Activated CD4-positive, alpha-beta T cell treated with anti-CD3 and anti-CD28 coated beads, Interleukin-2, amount 10 ng/mL, durations not matched to agents 7 days and 5 days (primary cell): ENCODE measurements at regions not wholly inside any gene's neighbourhood (a gene's known extent, or its start where the extent isn't known, plus 50 kb on each side); places are given as distances from the start of the nearest gene placed in this dataset.

Experiments
- CTCF ChIA-PET: fragments of 350-600 bp; sonication (Branson Sonifier 250); formaldehyde crosslinking; loops from one replicate; lab custom pipeline; 2021; ENCODE audit warnings: antibody characterized with exemption; lab: Charles Lee
- POLR2A ChIA-PET: fragments of 350-600 bp; sonication (Branson Sonifier 250); formaldehyde crosslinking; loops from one replicate; lab custom pipeline; 2021; ENCODE audit warnings: antibody characterized with exemption; lab: Charles Lee
- DNase-seq: peaks from one replicate; pipeline ENCODE4 v3.0.0-alpha.2; 2020
- H3K27ac Mint-ChIP-seq: one replicate; pipeline ENCODE4 v1.8.0; 2021; ENCODE audit warnings: mild to moderate bottlenecking, moderate library complexity, mixed read lengths
- H3K27me3 Mint-ChIP-seq: one replicate; pipeline ENCODE4 v1.8.0; 2021; ENCODE audit warnings: mixed read lengths
- H3K36me3 Mint-ChIP-seq: one replicate; pipeline ENCODE4 v1.8.0; 2021; ENCODE audit warnings: low read depth, mixed read lengths
- H3K4me1 Mint-ChIP-seq: one replicate; pipeline ENCODE4 v1.8.0; 2021; ENCODE audit warnings: mixed read lengths
- H3K4me3 Mint-ChIP-seq: one replicate; pipeline ENCODE4 v1.8.0; 2021; ENCODE audit warnings: mild to moderate bottlenecking, moderate library complexity, mixed read lengths
- H3K9me3 Mint-ChIP-seq: one replicate; pipeline ENCODE4 v1.8.0; 2021; ENCODE audit warnings: mixed read lengths

DNA sequence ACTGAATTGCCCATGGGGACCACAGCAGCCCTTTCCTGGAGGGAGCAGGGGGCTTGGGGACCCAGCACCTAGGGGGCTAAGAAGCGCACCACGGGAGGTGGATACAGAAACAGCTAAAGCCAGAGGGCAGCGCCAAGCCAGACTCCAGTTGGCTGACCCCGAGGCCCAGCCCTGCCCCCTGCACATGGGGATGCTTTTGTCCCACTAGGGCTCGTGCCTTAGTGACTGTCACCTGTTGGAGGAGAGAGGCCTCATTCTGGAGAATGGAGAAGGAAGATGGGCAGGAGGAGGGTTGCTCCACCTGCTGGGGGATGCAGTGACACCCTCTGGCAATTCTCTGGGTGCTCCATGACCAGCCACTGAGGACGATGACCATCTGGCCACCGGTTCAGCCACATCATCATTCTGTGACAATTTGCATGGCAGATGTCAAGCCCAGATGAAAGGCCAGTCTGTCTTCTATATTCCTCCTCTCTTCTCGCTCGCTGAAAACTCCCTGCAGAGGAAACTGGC lies 167.8 kb upstream of the TLE3 start:
- DNase-seq = no peak
- H3K27ac Mint-ChIP-seq = no peak overlapping the region
- H3K4me1 Mint-ChIP-seq = peaks cover 20% of the 10 kb centered on the region
- H3K4me3 Mint-ChIP-seq = no peak overlapping the region
- H3K27me3 Mint-ChIP-seq = peaks cover 34% of the 10 kb centered on the region
- ChIA-PET POLR2A (no interaction called here), CTCF (no interaction called here)
- no peaks in the 10 kb centered on the region for H3K36me3 Mint-ChIP-seq
- no peaks in the 10 kb centered on the region for H3K9me3 Mint-ChIP-seq

DNA sequence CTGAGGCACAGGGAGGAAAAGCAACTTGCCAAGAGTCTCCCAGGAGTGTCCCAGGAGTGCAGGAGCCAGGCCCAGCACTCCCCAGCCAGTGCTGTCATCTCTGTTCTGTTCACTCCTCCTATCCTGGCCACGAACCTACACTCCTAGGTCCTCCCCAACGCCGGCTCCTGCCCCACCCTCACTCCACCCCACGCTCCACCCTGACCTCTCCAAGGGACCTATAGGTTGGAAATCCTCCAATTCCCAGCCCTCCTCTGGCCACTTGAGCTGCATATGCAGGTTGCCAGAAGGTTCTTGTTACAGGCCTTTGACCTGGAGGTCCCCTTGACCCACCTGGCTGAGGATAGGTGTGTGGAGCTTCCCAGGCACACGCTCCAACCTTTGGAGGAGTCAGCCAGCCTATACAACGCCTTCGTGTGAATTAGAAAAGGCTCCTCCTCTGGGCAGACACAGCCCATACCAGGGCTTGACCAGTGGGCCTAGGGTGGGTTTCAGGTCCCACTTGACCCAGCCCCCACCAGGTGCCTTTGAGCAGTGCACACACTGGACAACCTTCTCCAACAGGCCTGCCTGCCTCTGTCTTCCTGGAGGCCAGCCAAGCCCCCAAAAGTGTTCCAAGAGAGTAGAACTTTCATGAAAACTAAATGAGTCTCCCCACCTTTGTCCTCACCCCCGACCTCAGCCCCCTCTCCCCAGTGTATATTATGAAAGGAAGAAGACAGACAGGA lies 167.2 kb upstream of the TLE3 start:
- Mint-ChIP-seq H3K36me3 (no peaks in the 10 kb centered on the region), H3K4me1 (peaks cover 26% of the 10 kb centered on the region), H3K4me3 (no peak overlapping the region), H3K27ac (no peak overlapping the region), H3K27me3 (peaks cover 34% of the 10 kb centered on the region), H3K9me3 (no peaks in the 10 kb centered on the region)
- POLR2A ChIA-PET = no interaction called here
- CTCF ChIA-PET = no interaction called here
- no peak for DNase-seq

DNA sequence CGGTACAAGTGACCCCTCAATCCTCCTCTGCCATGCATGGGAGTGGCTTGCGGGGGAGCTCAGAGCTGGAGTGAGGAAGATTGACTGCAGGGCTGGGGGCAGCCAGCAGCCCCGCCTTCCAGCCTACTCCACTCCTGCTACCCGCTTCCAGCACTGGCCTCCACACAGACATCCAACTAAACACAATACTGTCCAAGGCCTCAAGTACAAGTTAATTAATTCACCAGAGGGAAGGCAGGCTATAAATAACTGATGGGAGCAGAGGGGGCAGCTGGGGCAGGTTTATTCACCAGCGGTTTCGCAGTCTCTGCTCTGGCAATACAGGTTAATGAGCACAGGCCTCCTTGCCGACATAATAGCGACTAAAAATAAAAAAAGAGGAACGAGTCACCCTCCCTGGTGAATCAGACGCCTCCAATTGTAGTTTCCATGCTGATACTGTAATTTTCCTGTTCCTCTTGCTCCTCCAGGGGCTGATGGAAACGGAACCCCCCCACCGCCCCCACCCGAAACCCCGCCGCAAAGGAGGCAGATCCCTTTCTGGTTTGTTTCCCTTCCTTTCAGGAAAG lies 166.4 kb upstream of the TLE3 start:
- POLR2A ChIA-PET = no interaction called here
- no peak for DNase-seq
- Mint-ChIP-seq H3K4me1 (peaks cover 33% of the 10 kb centered on the region), H3K4me3 (no peak overlapping the region), H3K27ac (no peak overlapping the region), H3K9me3 (no peaks in the 10 kb centered on the region), H3K27me3 (peaks cover 32% of the 10 kb centered on the region), H3K36me3 (no peaks in the 10 kb centered on the region)
- CTCF ChIA-PET = interaction anchor here (0.6 kb wide), 1 partner anchor 11 kb away, joined by 4 read pairs; no protein-coding TSS in a partner anchor

GRCh38 chr15:70262591-70263274 lies 165.0 kb upstream of the TLE3 start:
- Mint-ChIP-seq H3K9me3 (no peaks in the 10 kb centered on the region), H3K36me3 (no peaks in the 10 kb centered on the region), H3K4me1 (peaks cover 46% of the 10 kb centered on the region), H3K27me3 (peaks cover 20% of the 10 kb centered on the region), H3K4me3 (no peak overlapping the region), H3K27ac (no peak overlapping the region)
- DNase-seq = no peak
- CTCF ChIA-PET = no interaction called here
- POLR2A ChIA-PET = no interaction called here

- POLR2A ChIA-PET = no interaction called here
- no peak for DNase-seq
- no peak overlapping the region for H3K4me3 Mint-ChIP-seq
- CTCF ChIA-PET = no interaction called here
- H3K36me3 Mint-ChIP-seq = no peaks in the 10 kb centered on the region
- H3K27ac Mint-ChIP-seq = no peak overlapping the region
- H3K27me3 Mint-ChIP-seq = peaks cover 16% of the 10 kb centered on the region
- no peaks in the 10 kb centered on the region for H3K9me3 Mint-ChIP-seq
- peaks cover 52% of the 10 kb centered on the region for H3K4me1 Mint-ChIP-seq
Measured at GRCh38 chr15:70262171-70262570, 164.5 kb upstream of the TLE3 start.

- Mint-ChIP-seq H3K36me3 (no peaks in the 10 kb centered on the region), H3K27me3 (peaks cover 14% of the 10 kb centered on the region), H3K4me1 (peaks cover 50% of the 10 kb centered on the region), H3K4me3 (no peak overlapping the region), H3K27ac (no peak overlapping the region), H3K9me3 (no peaks in the 10 kb centered on the region)
- no peak for DNase-seq
- ChIA-PET POLR2A (no interaction called here), CTCF (no interaction called here)
Measured at GRCh38 chr15:70261083-70261482, 163.4 kb upstream of the TLE3 start.

- H3K27ac Mint-ChIP-seq = no peak overlapping the region
- no peaks in the 10 kb centered on the region for H3K9me3 Mint-ChIP-seq
- H3K4me3 Mint-ChIP-seq = no peak overlapping the region
- H3K36me3 Mint-ChIP-seq = no peaks in the 10 kb centered on the region
- peaks cover 13% of the 10 kb centered on the region for H3K27me3 Mint-ChIP-seq
- DNase-seq = no peak
- peaks cover 50% of the 10 kb centered on the region for H3K4me1 Mint-ChIP-seq
- ChIA-PET CTCF (interaction anchor here (1.3 kb wide), 1 partner anchor 40 kb away, joined by 4 read pairs; no protein-coding TSS in a partner anchor), POLR2A (no interaction called here)
Measured at GRCh38 chr15:70260580-70260979, 162.9 kb upstream of the TLE3 start.

GRCh38 chr15:70259640-70260508 lies 162.2 kb upstream of the TLE3 start:
- peak overlapping the region; percentile 88 for H3K27ac Mint-ChIP-seq
- H3K27me3 Mint-ChIP-seq = peaks cover 13% of the 10 kb centered on the region
- peaks cover 50% of the 10 kb centered on the region for H3K4me1 Mint-ChIP-seq
- H3K4me3 Mint-ChIP-seq = no peak overlapping the region
- peak; percentile 22 for DNase-seq
- ChIA-PET POLR2A (no interaction called here), CTCF (interaction anchor here (0.7 to 1.7 kb wide), 5 partner anchors 10 to 206 kb away, joined by 3 to 5 read pairs (median 4); no protein-coding TSS in a partner anchor)
- H3K36me3 Mint-ChIP-seq = no peaks in the 10 kb centered on the region
- H3K9me3 Mint-ChIP-seq = no peaks in the 10 kb centered on the region

GRCh38 chr15:70259028-70259424 lies 161.3 kb upstream of the TLE3 start:
- H3K27ac Mint-ChIP-seq = peak overlapping the region; percentile 88
- DNase-seq = peak; percentile 52
- no peaks in the 10 kb centered on the region for H3K9me3 Mint-ChIP-seq
- H3K4me3 Mint-ChIP-seq = no peak overlapping the region
- H3K4me1 Mint-ChIP-seq = peaks cover 50% of the 10 kb centered on the region
- ChIA-PET POLR2A (no interaction called here), CTCF (interaction anchor here (0.7 to 1.7 kb wide), 5 partner anchors 11 to 207 kb away, joined by 3 to 5 read pairs (median 4); no protein-coding TSS in a partner anchor)
- no peaks in the 10 kb centered on the region for H3K36me3 Mint-ChIP-seq
- H3K27me3 Mint-ChIP-seq = peaks cover 13% of the 10 kb centered on the region

GRCh38 chr15:70258369-70259027 lies 160.8 kb upstream of the TLE3 start:
- peak overlapping the region; percentile 88 for H3K27ac Mint-ChIP-seq
- H3K9me3 Mint-ChIP-seq = no peaks in the 10 kb centered on the region
- H3K27me3 Mint-ChIP-seq = peaks cover 13% of the 10 kb centered on the region
- H3K36me3 Mint-ChIP-seq = no peaks in the 10 kb centered on the region
- DNase-seq = peak; percentile 75
- ChIA-PET POLR2A (interaction anchor here (0.6 kb wide), 1 partner anchor 276 kb away, joined by 3 read pairs; no protein-coding TSS in a partner anchor), CTCF (interaction anchor here (1.1 to 1.7 kb wide), 5 partner anchors 12 to 208 kb away, joined by 3 to 5 read pairs (median 4); no protein-coding TSS in a partner anchor)
- H3K4me1 Mint-ChIP-seq = peaks cover 50% of the 10 kb centered on the region
- peak overlapping the region; percentile 35 for H3K4me3 Mint-ChIP-seq

DNA sequence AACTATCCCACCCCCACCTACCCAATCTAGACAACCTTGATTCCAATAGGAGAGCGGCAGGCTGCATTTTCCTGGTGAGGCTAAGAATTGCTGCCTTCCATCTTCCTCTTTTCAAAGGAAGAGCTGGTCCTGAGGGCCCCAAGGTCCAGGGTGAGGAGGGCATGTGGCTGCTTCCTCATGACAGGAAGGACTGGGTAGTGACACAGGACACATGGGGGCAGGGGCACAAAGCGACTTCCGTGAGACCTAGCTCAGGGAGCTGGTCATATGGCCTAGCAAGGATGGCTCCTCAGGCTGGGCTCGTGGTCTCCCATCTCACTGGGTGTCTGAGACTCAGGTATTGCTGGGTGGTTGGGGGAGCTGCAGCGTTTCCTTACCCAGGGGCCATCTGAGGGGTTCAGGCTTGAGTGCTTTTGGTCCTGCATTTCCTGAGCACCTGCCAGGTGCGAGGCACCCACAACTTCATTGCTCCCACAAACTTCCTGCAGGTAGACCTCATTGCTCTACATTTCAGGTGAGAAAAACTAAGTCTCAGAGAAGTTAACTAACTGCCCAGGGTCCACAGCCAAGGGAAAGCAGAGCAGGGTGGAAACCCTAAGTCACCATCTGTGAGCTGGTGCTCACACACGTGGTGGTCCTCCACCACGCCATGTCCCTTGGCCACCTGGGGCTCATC lies 160.0 kb upstream of the TLE3 start:
- Mint-ChIP-seq H3K4me1 (peaks cover 50% of the 10 kb centered on the region), H3K4me3 (no peak overlapping the region)

More for the DNA sequence above, 160.0 kb upstream of the TLE3 start:
- Mint-ChIP-seq H3K27ac (peak overlapping the region; percentile 2), H3K27me3 (peaks cover 15% of the 10 kb centered on the region), H3K9me3 (no peaks in the 10 kb centered on the region), H3K36me3 (no peaks in the 10 kb centered on the region)
- ChIA-PET POLR2A (interaction anchor here (0.6 kb wide), 1 partner anchor 275 kb away, joined by 3 read pairs; no protein-coding TSS in a partner anchor), CTCF (interaction anchor here (1.1 to 1.4 kb wide), 3 partner anchors 12 to 17 kb away, joined by 3 to 4 read pairs (median 3); no protein-coding TSS in a partner anchor)
- DNase-seq = no peak
